ENCODE measurements at regions not wholly inside any gene's neighbourhood (a gene's known extent, or its start where the extent isn't known, plus 50 kb on each side); places are given as distances from the start of the nearest gene placed in this dataset.
"Not testable (repeated sequence)": the region's sequence is repeated elsewhere in the genome, so short reads cannot be mapped to it uniquely, and the experiment has no call there.

- DNase-seq (ENCODE audit: low read depth in 2 of 2): no peak
Observed at GRCh38 chr12:131597333-131597732, 113.6 kb upstream of the SFSWAP start.

GRCh38 chr12:131598717-131599116, 112.2 kb upstream of the SFSWAP start:
- DNase-seq (ENCODE audit: low read depth in 2 of 2): no peak

GRCh38 chr12:131599190-131600159, 111.4 kb upstream of the SFSWAP start:
- DNase-seq (ENCODE audit: low read depth in 2 of 2): no peak

- DNase-seq (ENCODE audit: low read depth in 2 of 2): no peak
Observed at GRCh38 chr12:131600160-131600532, 110.7 kb upstream of the SFSWAP start.

- not testable (repeated sequence) for DNase-seq (ENCODE audit: low read depth in 2 of 2)
Observed at GRCh38 chr12:131601499-131601898, 109.4 kb upstream of the SFSWAP start.

GRCh38 chr12:131603106-131603938, 107.6 kb upstream of the SFSWAP start:
- no peak for DNase-seq (ENCODE audit: low read depth in 2 of 2)

- DNase-seq (ENCODE audit: low read depth in 2 of 2): no peak
Observed at GRCh38 chr12:131603939-131604795, 106.7 kb upstream of the SFSWAP start.

- no peak for DNase-seq (ENCODE audit: low read depth in 2 of 2)
Observed at GRCh38 chr12:131604859-131605258, 106.0 kb upstream of the SFSWAP start.

GRCh38 chr12:131605304-131605829, 105.5 kb upstream of the SFSWAP start:
- DNase-seq (ENCODE audit: low read depth in 2 of 2): no peak

- no peak for DNase-seq (ENCODE audit: low read depth in 2 of 2)
Observed at GRCh38 chr12:131606218-131606901, 104.5 kb upstream of the SFSWAP start.

GRCh38 chr12:131607658-131608447, 103.0 kb upstream of the SFSWAP start:
- DNase-seq (ENCODE audit: low read depth in 2 of 2): no peak

GRCh38 chr12:131608740-131609690, 101.9 kb upstream of the SFSWAP start:
- DNase-seq (ENCODE audit: low read depth in 2 of 2): no peak

- no peak for DNase-seq (ENCODE audit: low read depth in 2 of 2)
Observed at GRCh38 chr12:131609762-131610161, 101.1 kb upstream of the SFSWAP start.

- no peak for DNase-seq (ENCODE audit: low read depth in 2 of 2)
Observed at GRCh38 chr12:131610181-131610580, 100.7 kb upstream of the SFSWAP start.

GRCh38 chr12:131610891-131611290, 100.0 kb upstream of the SFSWAP start:
- no peak for DNase-seq (ENCODE audit: low read depth in 2 of 2)

GRCh38 chr12:131611416-131612091, 99.3 kb upstream of the SFSWAP start:
- DNase-seq (ENCODE audit: low read depth in 2 of 2): no peak

GRCh38 chr12:131612092-131612755, 98.7 kb upstream of the SFSWAP start:
- no peak for DNase-seq (ENCODE audit: low read depth in 2 of 2)

GRCh38 chr12:131613186-131613585, 97.7 kb upstream of the SFSWAP start:
- no peak for DNase-seq (ENCODE audit: low read depth in 2 of 2)
